GM19025 (cell line): ENCODE measurements at regions not wholly inside any gene's neighbourhood (a gene's known extent, or its start where the extent isn't known, plus 50 kb on each side); places are given as distances from the start of the nearest gene placed in this dataset.

Source experiments
- ATAC-seq: cut with Tn5 transposase; IDR thresholded peaks from one replicate; pipeline ENCODE4 v1.9.1; 2021; ENCODE audit warnings: mild to moderate bottlenecking, low read depth, moderate library complexity; ENCODE audit not compliant: unreplicated experiment

DNA sequence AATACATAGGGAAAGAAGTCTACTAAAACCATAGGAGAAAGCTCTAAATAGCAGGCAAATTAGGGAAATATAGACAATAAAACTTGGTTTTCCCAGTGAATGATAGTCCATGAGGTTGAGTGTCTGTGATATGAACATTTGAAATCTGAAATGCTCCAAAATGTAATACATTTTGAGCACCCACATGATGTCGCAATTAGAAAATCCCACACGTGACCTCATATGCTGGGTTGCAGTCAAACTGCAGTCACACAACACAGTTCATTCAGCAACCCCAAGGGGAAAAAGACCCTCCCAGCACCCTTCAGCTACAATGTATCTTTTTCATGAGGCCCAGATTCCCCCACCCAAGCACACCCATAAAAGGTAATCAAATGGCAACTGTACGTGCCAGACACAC, 155.6 kb downstream of the BTC start:
- ATAC-seq = no peak

DNA sequence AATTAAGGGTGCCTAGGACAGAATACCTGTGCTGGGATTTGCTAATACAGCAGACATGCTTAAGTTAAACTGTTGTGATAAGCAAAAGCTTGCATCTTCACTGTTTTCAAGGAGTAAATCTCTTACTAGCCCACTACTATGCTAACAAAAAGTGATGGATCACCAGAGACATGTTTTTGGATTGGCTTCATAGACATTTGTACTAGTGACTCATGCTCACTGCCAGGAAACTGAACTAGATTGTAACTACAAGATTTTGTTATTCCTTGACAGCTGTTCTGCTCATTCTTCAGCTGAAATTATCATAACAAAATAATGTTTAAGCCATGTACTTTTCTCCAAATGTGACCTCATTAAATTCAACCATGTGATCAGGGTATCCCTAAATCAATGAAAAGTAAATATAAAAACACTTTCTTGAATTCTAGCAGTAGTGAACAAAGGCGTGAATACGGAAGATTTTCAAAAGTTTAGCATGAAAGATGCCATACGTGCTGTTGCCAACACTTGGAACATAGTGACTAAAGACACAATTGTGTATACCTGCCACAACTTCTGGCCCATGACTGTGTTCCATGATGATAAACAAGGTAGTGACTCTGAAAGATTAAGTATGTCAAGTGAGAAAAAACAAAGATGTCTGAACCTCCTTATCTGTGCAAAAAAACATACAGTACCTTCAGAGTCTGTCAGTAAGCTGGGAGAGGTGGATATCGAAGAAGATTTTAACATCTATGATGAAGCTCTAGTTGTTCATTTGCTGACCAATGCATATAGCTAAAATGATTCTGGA, 154.0 kb downstream of the BTC start:
- ATAC-seq = no peak

DNA sequence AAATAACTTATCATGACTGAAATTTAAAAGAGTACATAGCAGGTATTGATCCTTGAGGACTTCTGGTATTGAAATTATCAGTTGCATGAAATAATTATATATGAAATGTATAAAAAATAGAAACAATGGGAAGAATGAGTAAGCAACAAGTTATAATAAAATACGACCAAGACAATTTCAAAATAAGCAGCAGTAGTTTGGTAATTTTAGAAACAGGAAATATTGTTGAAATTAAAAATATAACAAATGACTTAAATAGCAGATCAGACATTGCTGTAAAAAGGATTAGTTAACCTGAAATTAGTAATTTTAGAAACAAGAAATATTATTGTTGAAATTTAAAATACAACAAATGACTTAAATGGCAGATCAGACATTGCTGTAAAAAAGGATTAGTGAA, 152.3 kb downstream of the BTC start:
- no peak for ATAC-seq

DNA sequence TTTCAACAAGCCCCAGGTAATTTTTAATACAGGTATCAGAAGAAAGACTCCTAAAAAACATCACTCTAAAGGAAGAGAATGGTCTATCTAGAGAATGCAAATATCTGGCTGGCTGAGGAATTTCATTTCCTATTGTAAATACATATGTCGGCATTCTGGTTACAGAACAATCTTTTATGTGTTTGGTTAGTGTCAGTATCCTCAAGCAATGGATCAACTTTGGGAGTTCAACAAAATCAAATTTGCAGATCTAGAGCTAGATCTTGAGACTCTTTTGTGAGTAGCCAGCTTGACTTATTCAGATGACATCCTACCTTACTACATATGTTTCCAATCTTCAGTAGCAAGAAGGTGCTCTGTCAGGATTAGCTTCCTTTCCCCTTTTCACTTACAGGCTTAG, 145.1 kb downstream of the BTC start:
- ATAC-seq = no peak

DNA sequence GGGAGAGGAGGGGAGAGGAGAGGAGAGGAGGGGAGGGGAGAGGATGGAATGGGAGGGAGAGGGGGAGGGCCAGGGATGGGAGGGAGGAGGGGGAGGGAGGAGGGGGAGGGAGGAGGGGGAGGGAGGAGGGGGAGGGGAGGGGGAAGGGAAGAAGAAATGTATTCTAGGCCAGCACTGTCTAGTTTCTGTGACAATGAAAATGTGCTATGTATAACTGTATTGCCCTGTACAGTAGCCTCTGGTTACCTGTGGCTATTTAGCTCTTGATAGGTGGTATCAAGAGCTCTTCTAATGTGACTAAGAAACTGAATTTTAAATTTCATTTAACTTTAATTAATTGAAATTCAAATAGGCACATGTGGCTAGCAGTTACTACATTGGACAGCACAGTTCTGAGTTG, 143.1 kb downstream of the BTC start:
- no peak for ATAC-seq

DNA sequence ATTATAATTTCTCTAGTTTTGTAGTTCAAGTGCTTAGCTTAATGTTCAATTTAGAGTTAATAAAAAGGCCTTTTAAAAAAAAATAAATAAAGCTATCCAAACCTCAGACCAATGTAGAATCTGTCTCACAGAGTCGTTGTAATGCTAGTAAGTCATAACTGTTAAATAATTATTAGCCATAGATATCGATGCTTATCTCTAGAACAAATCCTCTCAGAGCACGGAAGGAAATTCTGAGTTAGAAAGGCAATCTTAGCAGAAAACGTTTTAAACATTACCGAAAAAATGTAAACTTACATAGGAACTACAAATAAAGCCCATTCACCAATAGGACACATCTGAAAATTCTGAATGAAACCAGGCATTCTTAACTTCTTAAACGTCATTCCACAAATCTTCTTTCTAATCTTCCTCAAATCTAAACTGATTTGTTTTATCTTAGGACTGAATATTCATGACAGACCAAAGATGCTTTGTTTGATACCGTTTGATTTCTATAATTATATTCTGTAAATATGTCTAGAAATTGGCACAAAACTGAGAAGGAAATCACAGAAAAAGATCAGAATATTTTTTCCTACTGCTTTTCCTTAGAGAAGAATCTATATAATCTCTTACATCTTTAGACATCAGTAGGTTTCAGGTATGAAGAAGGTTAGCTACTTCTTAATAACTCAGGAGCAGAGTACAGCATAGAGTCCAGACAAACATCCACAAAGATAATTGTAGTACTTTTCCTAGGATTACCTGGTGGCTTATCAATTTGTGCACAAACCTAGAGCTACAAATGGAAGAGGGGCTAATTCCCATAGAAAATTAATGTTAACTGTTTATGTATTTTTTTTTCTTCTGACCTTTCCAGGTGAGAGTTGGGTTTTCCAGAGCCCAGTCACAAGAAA, 140.7 kb downstream of the BTC start:
- ATAC-seq = no peak

DNA sequence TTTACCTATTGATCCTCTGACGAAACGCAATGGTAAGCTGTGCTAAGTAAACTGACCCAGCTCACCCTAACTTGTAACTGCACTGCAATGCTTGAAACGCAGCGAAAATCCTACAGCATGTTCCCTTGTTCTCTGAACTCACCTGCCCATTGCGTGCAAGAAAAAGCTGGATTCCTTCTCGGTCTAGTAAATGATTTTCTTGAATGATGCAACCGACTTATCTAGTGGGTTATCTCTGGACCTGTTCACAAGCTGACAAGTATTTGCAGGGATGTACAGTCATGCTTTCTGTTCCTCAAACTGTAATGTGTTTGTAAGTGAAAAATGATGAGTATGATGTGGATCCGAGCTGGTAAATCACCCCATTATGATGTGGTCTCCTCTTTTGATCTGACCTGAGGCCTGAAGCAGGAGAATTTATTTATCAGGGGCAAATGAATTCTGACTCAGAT, 140.1 kb downstream of the BTC start:
- peak; percentile 61 for ATAC-seq

DNA sequence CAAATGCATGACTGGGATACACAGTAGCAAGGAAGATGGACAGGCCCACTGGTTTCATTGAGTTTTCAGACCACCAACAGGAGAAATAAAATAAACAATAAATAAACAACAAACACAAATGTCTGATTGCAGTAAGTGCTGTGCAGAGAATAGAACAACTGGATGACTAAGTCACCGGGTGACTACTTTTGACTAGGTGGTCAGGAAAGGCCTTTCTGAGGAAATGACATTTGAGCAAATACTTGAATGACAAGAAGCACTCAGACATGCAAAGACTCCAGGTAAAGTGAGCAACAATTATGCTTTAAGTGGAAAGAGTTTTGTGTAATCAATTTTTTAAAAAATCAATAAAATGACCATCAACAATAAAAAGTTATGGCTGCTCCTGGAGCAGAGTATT, 137.7 kb downstream of the BTC start:
- no peak for ATAC-seq

DNA sequence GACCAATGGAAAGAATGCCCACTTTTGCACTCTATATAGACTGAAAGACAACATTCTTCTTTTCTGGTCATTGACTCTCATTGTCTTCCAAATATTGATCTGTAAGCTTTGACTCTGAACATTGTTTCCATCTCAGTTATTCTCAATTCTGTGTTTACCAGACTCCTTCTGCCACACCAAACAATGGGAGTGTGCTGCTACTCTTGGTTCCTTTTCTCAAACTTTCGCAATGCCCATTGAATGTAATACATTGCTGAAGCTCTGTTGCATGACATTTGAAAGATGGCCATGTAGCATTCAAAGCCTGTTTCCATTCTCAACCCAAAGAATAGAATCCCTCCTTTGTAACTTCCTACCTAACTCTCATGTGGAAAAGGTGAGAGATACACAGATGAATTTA, 136.2 kb downstream of the BTC start:
- no peak for ATAC-seq

DNA sequence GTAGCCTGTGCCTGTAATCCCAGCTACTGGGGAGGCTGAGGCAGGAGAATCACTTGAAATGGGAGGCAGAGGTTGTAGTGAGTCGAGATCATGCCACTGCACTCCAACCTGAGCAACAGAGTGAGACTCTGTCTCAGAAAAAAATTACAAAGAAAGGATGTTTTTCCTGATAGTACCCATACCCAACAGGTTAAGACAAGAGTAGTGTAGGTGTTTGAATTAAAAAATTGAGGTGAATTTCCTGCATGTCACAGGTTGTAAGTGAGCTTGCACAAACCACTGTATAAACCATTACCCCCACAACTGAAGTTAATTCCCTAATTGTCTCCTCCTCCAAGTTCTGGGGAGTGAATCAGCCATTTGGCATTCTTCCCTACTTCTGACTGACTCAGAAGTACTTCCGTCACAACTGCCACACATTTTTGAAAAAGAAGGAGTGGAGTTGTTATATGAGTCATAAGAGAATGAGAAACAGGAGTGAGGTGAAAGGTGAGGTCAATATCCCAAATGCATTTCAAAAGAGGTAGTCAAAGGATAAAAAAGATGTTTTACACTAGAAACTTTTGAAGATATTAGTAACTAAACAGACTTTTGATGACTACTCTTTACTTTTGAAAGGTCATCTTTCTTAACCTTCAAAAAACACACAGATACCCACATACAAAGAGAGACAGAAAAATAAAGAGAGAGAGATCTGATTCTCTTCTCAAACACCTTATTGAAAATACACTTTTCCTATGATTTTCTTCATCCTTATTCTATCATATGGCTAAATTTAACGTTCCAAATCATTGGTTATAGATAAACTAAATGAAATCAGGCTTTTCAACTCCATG, 134.5 kb downstream of the BTC start:
- ATAC-seq = no peak

DNA sequence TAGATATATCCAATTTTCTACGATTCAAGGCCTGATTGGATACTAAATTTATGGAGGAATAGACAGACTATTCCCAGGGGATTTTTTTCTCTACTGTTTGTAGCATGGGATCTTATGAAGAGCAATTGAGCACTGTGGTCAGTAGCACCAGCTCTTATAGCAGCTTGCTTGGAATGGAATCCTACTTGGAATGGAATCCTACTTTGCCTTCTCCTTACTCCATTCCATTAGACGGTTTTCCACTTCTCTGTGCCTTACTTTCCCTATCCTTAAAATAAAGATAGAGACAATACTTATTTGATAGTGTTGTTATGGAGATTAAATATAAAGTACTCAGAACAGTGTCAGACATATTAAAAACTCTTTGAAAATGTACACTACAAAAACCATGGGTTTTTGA, 133.5 kb downstream of the BTC start:
- no peak for ATAC-seq

DNA sequence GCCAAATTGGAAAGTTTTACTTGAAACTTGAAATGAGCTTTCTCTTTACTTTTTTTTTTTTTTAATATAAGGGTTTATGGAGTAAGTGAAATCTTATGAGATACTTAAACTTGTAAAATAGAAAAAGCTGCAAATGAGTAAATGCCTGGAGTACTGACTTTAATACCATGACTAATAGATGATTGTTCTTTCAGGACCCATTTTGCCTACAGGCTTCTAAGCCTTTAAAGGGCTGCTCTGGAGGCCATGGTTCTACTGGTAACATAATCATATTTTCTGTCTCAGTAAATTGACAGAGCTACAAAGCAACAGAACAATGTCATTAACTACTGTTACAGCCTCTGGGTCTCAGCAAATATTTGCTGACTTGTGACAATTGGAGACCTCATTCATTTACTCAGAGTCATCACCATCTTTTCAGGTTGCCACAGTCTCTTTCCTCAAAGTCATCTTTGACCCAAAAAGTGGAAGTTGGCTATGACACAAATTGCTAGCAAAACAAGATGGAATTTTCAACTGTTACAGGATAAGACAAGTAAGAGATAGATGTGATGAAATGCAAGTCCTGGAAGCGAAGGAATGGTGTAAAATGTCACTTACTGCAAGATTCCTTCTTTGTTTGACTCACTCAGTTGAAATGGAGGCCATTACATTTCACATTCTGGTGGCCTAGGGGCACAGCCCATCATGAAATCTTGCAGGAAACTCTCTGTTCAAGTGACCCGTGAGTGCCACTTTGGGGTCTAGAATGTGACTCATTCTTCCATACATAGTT, 132.7 kb downstream of the BTC start:
- ATAC-seq = no peak

DNA sequence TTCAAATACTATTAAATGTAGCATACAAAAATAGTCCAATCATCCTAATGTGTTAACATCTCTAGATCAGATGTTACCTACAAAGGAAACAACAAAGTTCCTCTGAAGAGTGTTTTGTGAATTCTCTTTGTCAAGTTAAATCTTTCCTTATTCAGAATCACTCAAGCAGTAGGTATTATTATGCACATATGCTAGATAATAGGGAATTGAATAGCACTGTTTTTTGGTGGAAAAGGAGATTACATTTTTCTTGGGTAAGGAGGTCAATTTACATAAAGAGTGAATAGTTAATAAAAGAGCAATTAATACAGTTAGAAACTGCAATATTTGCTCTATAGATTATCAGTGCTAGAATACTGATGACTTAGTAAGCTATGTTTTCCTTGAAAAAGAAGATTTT, 130.7 kb downstream of the BTC start:
- ATAC-seq = no peak

DNA sequence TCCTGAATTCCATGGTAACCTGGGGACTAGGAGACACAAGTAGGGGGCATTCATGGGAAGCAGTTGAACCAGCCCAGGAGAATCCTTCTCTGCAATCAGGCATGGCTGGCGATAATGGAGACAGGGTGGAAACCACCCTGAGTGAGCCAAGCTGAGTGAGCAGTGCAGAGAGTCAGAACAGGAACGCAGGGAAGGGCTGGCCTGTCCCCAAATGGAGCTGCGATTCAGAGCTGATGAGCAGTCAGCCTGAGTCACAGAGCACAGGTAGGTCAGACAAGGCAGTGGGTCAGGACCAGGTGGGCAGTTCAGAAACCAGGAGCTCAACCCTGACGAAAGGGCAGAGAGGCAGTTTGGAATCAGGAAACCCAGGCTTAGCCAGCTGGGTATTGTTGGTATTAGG, 129.0 kb downstream of the BTC start:
- no peak for ATAC-seq

DNA sequence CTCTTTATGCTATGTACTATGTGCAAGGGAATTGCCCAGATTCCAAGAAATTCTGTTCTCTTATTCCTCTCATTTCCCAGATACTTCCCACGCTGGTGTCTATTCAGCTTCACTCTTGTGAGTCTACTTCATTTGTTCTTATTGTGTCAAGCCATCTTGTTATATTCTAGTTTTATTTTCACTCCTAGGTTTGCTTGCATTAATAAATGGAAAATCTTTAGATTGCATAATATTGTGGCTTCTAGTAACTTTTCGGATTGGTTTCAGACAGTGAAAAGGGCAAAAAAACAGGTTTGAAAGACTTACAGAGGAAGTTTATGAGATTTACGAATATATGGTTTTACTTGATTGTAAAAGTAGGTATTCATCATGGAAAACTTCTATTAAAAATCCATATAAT, 128.4 kb downstream of the BTC start:
- no peak for ATAC-seq

DNA sequence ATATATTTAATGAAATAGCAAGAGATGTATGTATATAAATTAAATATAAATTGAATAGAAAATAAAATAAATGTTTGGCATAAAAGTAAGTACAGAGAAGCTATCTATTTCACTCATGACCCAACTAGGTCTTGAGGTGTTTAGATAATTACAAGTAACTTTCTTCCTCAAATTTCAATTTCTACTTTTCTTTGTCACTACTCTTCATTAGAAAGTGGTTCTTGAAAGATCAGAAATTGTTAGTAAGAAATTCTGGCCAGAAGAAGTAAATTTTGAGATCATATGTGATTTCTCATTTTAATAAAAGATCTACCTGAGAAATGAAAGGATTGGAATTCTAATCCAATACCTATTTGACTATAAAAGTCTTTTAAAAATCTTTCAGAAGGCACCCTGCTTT, 126.9 kb downstream of the BTC start:
- ATAC-seq = no peak

DNA sequence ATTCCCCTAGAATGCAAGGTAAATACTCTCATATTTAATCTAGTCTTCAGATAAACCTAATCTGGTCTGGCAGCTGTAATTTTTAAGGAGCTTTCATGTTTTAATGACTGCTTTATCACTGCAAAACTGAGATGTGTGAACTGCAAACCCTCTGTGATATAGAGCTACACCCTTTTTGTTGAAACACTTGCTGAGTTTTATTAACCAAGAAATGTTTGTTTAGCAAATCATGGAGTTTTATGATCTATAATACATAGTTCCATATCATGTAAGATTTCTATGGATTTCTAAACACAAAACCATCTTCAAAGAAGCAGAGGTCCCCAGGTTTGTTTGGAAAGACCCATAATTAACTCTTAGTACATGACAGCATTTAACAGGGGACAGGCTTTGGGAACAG, 126.4 kb downstream of the BTC start:
- no peak for ATAC-seq

DNA sequence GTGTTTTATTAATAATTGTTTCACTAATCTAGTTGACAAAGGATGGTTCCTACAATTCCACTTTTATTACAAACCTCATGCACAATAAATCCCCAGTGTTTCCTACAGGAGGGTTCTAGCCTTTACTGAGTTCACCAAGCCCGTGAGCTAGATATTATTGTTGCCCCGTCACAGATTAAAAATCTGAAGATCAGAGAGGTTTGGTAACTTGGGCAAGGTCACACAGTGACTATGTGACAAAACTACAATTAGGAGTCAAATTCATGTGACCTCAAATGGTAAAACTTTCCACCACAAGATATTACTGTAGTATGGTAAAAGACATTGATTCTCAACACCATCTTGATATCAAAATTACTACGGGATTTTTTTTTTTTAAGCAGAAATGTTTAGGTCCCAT, 124.6 kb downstream of the BTC start:
- no peak for ATAC-seq

DNA sequence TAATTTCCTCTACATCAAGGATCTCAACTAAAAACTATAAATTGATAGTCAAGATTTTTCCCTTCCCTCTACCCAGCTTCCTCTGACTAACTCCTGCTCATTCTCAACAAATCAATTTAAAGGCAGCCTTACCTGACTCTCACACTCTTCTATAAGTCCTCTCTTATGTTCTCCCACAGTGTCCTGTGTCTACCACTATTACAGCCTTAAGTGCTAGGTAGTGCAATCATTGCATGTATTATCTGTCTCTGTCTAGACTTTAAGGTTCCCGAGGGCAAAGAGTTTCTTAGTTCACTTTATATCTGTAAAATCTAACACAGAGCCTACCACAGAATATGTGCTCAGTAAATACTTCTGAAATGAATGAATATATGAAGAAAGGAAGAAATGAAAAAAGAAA, 123.7 kb downstream of the BTC start:
- ATAC-seq = no peak

DNA sequence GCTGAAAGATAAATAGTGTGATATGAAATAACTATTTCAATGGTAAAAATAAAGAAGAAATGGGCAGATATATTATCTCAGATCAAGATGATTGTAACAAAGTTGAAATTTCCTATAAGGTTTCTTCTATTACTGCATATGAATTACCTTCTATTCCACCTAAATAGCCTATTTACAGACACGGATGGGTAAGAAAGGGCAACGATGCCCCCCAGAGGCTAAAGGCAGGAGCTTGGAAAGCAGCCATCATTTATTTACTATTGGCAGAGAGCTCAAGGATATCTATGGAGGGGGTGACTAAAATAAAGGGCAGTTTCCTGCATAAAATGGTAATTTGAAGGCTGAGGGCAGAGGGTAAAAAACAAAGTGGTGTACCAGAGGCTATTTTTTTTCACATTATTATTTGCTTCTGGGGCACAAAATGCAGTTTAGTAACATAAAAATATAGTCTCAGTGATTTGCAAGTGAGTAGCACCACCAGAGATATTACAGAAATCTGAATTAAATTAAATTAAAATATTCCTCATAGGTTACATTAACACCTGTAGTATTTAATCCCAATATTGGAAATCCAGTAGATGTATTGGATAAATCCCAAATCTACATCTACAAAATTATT, 123.1 kb downstream of the BTC start:
- no peak for ATAC-seq
